ENCODE measurements at regions not wholly inside any gene's neighbourhood (a gene's known extent, or its start where the extent isn't known, plus 50 kb on each side); places are given as distances from the start of the nearest gene placed in this dataset.

DNA sequence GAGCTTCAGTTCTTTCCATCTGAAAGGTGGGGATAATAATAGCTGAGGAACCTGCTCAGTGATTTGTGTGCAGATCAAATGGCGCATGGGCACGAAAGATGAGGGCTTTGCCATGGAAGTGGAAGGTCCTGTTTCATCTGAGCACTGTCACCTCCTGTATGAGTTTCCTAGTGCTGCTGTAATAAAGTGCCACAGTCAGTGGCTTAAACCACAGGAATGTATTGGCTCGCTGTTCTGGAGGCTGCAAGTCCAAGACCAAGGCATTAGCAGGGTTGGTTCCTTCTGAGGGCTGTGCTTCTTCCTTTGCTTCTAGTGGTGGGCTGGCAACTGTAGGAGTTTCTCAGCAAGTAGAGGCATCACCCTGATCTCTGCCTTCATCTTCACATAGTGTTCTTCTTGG lies 51.1 kb upstream of the RBM15 start:
- no peak for TF ChIP-seq CTCF (IDR thresholded peaks at IDR 0.05; ENCODE audit: low read length)
- TF ChIP-seq EZH2 (IDR thresholded peaks at IDR 0.05; ENCODE audit: borderline replicate concordance, low read length) = no peak

All from OCI-LY1 (cell line).